Sigmoid colon (tissue), 4 donors: ENCODE measurements at regions not wholly inside any gene's neighbourhood (a gene's known extent, or its start where the extent isn't known, plus 50 kb on each side); places are given as distances from the start of the nearest gene placed in this dataset.

Source experiments
- CTCF ChIP-seq, 4 experiments: fragments of 450-650 bp in 3 of 4; fragments of 200-600 bp in 1 of 4; IDR thresholded peaks; one replicate each; pipeline ENCODE4 v1.5.1; 2016 to 2019; ENCODE audit warnings: antibody characterized with exemption in 4 of 4, mild to moderate bottlenecking in 3 of 4, moderate library complexity in 2 of 4
- POLR2AphosphoS5 ChIP-seq, 4 donors: sonication (generic); formaldehyde crosslinking; IDR thresholded peaks; one replicate each; pipeline ENCODE4 v1.6.1; 2017; ENCODE audit warnings: antibody characterized with exemption in 4 of 4

GRCh38 chrY:19484997-19485396 is 259.5 kb downstream of the KDM5D start:
- TF ChIP-seq POLR2AphosphoS5 (IDR thresholded peaks at IDR 0.05) = no peak
- no peak for TF ChIP-seq CTCF (IDR thresholded peaks at IDR 0.05)
